ENCODE measurements at regions not wholly inside any gene's neighbourhood (a gene's known extent, or its start where the extent isn't known, plus 50 kb on each side); places are given as distances from the start of the nearest gene placed in this dataset.

DNA sequence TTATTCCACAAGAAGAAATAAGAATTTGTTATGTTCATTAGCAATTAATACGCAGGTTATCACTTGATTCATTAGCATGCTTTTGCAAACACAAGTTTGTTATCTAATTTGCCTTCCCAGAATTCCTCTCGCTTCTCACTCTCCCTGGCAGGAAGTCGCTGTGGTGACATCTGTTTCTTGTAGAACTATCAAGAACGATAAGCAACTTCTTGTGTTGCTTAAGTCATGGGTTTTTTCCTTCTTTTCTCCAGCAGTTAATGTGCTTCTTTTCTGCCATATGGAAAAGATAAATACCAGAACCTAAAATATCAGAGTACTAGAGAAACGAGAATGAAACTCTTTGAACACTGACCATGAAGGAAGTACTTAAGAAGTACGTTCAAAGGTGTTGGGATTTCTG lies 99.8 kb upstream of the CHMP2B start:
- TF ChIP-seq, protein P1, sequence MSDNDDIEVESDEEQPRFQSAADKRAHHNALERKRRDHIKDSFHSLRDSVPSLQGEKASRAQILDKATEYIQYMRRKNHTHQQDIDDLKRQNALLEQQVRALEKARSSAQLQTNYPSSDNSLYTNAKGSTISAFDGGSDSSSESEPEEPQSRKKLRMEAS (IDR thresholded peaks at IDR 0.05; ENCODE audit: insufficient read depth, insufficient read length) = no peak
- TF ChIP-seq MYC (IDR thresholded peaks at IDR 0.05; ENCODE audit: low read depth, low read length) = no peak
- TF ChIP-seq, protein P2, sequence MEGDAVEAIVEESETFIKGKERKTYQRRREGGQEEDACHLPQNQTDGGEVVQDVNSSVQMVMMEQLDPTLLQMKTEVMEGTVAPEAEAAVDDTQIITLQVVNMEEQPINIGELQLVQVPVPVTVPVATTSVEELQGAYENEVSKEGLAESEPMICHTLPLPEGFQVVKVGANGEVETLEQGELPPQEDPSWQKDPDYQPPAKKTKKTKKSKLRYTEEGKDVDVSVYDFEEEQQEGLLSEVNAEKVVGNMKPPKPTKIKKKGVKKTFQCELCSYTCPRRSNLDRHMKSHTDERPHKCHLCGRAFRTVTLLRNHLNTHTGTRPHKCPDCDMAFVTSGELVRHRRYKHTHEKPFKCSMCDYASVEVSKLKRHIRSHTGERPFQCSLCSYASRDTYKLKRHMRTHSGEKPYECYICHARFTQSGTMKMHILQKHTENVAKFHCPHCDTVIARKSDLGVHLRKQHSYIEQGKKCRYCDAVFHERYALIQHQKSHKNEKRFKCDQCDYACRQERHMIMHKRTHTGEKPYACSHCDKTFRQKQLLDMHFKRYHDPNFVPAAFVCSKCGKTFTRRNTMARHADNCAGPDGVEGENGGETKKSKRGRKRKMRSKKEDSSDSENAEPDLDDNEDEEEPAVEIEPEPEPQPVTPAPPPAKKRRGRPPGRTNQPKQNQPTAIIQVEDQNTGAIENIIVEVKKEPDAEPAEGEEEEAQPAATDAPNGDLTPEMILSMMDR (IDR thresholded peaks at IDR 0.05; ENCODE audit: extremely low read depth in 1 of 2, insufficient read depth in 1 of 2, low read depth in 1 of 2, low read length in 2 of 2) = no peak
- TF ChIP-seq POLR2AphosphoS5 (IDR thresholded peaks at IDR 0.05; ENCODE audit: insufficient read depth, low read depth, low read length) = no peak
